PC-3 (cell line): ENCODE measurements at regions not wholly inside any gene's neighbourhood (a gene's known extent, or its start where the extent isn't known, plus 50 kb on each side); places are given as distances from the start of the nearest gene placed in this dataset.

ENCODE experiments used
- ATAC-seq: fragments of 200-7000 bp; cut with Tn5 transposase; 2 replicates; pipeline ENCODE4 v1.9.1; 2020; ENCODE audit warnings: mild to moderate bottlenecking, moderate library complexity
- BruUV-seq: library from RNA; stranded (reverse); fragments of 400-500 nt; replicated peaks from 2 replicates; lab custom pipeline; 2021; lab: Mats Ljungman, UMichigan
- CTCF ChIA-PET: fragments of 300-600 bp; sonication (Branson Sonifier 250); formaldehyde crosslinking; loops from one replicate; lab custom pipeline; 2022; ENCODE audit warnings: antibody characterized with exemption; lab: Charles Lee
- POLR2A ChIA-PET: fragments of 300-600 bp; sonication (Branson Sonifier 250); formaldehyde crosslinking; loops from one replicate; lab custom pipeline; 2022; ENCODE audit warnings: antibody characterized with exemption; ENCODE audit not compliant: unreplicated experiment; lab: Charles Lee
- DNase-seq: peaks from one replicate; pipeline ENCODE4 v3.0.0-alpha.2; 2015
- H2AFZ ChIP-seq: fragments of 300-600 bp; sonication (generic); 2 replicates; pipeline ENCODE4 v1.6.0; 2016; ENCODE audit warnings: antibody characterized with exemption, low read length
- H3F3A ChIP-seq: fragments of 300-600 bp; sonication (generic); one replicate; pipeline ENCODE4 v1.6.0; 2017; ENCODE audit warnings: antibody characterized with exemption, low read length, control low read depth, mild to moderate bottlenecking; ENCODE audit not compliant: unreplicated experiment
- H3K27ac ChIP-seq: fragments of 300-600 bp; sonication (generic); 2 replicates; pipeline ENCODE4 v1.5.1; 2016; ENCODE audit warnings: mild to moderate bottlenecking, low read length
- H3K27me3 ChIP-seq: fragments of 300-600 bp; sonication (generic); 2 replicates; pipeline ENCODE4 v1.6.1; 2016; ENCODE audit warnings: low read length, mixed read lengths
- H3K36me3 ChIP-seq: fragments of 300-600 bp; sonication (generic); 2 replicates; pipeline ENCODE4 v1.6.1; 2016; ENCODE audit warnings: low read depth, mixed run types, low read length, mixed read lengths
- H3K4me1 ChIP-seq: fragments of 300-600 bp; sonication (generic); 2 replicates; pipeline ENCODE4 v1.5.1; 2016; ENCODE audit warnings: low read length; ENCODE audit not compliant: insufficient read depth
- H3K4me2 ChIP-seq: fragments of 300-600 bp; sonication (generic); 2 replicates; pipeline ENCODE4 v1.6.0; 2016; ENCODE audit warnings: low read length
- H3K4me3 ChIP-seq: fragments of 300-600 bp; sonication (generic); 2 replicates; pipeline ENCODE4 v1.5.1; 2016; ENCODE audit warnings: mild to moderate bottlenecking, low read length, mixed read lengths
- H3K79me2 ChIP-seq: fragments of 300-600 bp; sonication (generic); 2 replicates; pipeline ENCODE4 v1.6.1; 2017; ENCODE audit warnings: low read length, mixed read lengths
- H3K9ac ChIP-seq: fragments of 300-600 bp; sonication (generic); 2 replicates; pipeline ENCODE4 v1.6.0; 2016; ENCODE audit warnings: mild to moderate bottlenecking, low read length
- H3K9me2 ChIP-seq: fragments of 300-600 bp; sonication (generic); replicated peaks from 2 replicates; pipeline ENCODE4 v1.6.1; 2016; ENCODE audit warnings: mixed run types, low read length, mixed read lengths
- H3K9me3 ChIP-seq: fragments of 300-600 bp; sonication (generic); 2 replicates; pipeline ENCODE4 v1.6.1; 2016; ENCODE audit warnings: low read length, mixed read lengths
- H4K20me1 ChIP-seq: fragments of 300-600 bp; sonication (generic); 2 replicates; pipeline ENCODE4 v1.6.1; 2016; ENCODE audit warnings: low read length, mixed read lengths
- CTCF ChIP-seq: fragments of 300-600 bp; sonication (generic); conservative IDR thresholded peaks from 2 replicates; pipeline ENCODE4 v1.5.1; 2017; ENCODE audit warnings: antibody characterized with exemption, low read depth, mild to moderate bottlenecking, low read length
- EZH2 ChIP-seq: fragments of 300-600 bp; sonication (generic); IDR thresholded peaks from one replicate; pipeline ENCODE4 v1.6.1; 2017; ENCODE audit warnings: antibody characterized with exemption, mild to moderate bottlenecking, low read length; ENCODE audit not compliant: unreplicated experiment
- EZH2phosphoT487 ChIP-seq: fragments of 300-600 bp; sonication (generic); IDR thresholded peaks from 2 replicates; pipeline ENCODE4 v1.6.1; 2018; ENCODE audit warnings: mild to moderate bottlenecking, antibody characterized with exemption, low read length, borderline replicate concordance
- intact Hi-C: fragments of 100-400 bp; cut with micrococcal nuclease; formaldehyde crosslinking; loops from 2 replicates; pipeline ENCODE4 v1.9.0; 2023

- BruUV-seq, result no TSS peak
- Histone ChIP-seq H3K4me2 (no peak overlapping the region), H2AFZ (no peak overlapping the region), H4K20me1 (no peaks in the 10 kb centered on the region), H3K9ac (no peak overlapping the region), H3F3A (no peaks in the 10 kb centered on the region), H3K4me3 (no peak overlapping the region), H3K27me3 (peaks cover 15% of the 10 kb centered on the region), H3K9me3 (no peaks in the 10 kb centered on the region), H3K36me3 (no peaks in the 10 kb centered on the region), H3K27ac (no peak overlapping the region), H3K9me2 (no peaks in the 10 kb centered on the region), H3K79me2 (no peaks in the 10 kb centered on the region), H3K4me1 (no peaks in the 10 kb centered on the region)
- DNase-seq (no peak), ATAC-seq (no peak)
- TF ChIP-seq CTCF (no peak), EZH2 (no peak)
- POLR2A ChIA-PET, result no interaction called here
- intact Hi-C loops, result no loop called here
- CTCF ChIA-PET, result no interaction called here
These were observed 77.7 kb downstream of the OLIG3 start for GRCh38 chr6:137416376-137417109.

- ATAC-seq (no peak), DNase-seq (no peak)
- H3K9ac ChIP-seq, result no peak overlapping the region
- H3K4me1 ChIP-seq, result no peaks in the 10 kb centered on the region
- H3K9me2 ChIP-seq, result no peaks in the 10 kb centered on the region
- BruUV-seq, result no TSS peak
- POLR2A ChIA-PET, result no interaction called here
- H3F3A ChIP-seq, result no peaks in the 10 kb centered on the region
- intact Hi-C loops, result loop anchor here (1.0 to 2.0 kb wide), 3 partner anchors 74 to 339 kb away; no protein-coding TSS in a partner anchor
- no peaks in the 10 kb centered on the region for H4K20me1 ChIP-seq
- H3K27me3 ChIP-seq, result peaks cover 15% of the 10 kb centered on the region
- no peaks in the 10 kb centered on the region for H3K36me3 ChIP-seq
- H3K9me3 ChIP-seq, result no peaks in the 10 kb centered on the region
- H3K79me2 ChIP-seq, result no peaks in the 10 kb centered on the region
- peak overlapping the region; percentile 84; the same call in 1 of the 2 replicates for H3K4me2 ChIP-seq
- no peak overlapping the region for H3K27ac ChIP-seq
- TF ChIP-seq EZH2phosphoT487 (no peak), EZH2 (no peak), CTCF (no peak)
- peak overlapping the region; percentile 90; the same call in 1 of the 2 replicates for H2AFZ ChIP-seq
- H3K4me3 ChIP-seq, result peak overlapping the region; percentile 66; the same call in 1 of the 2 replicates
- CTCF ChIA-PET, result interaction anchor here (0.6 to 1.0 kb wide), 3 partner anchors 73 to 322 kb away, joined by 3 to 5 read pairs (median 4); no protein-coding TSS in a partner anchor
These were observed 78.4 kb downstream of the OLIG3 start for GRCh38 chr6:137415834-137416190.
